K562 (cell line): ENCODE measurements at regions not wholly inside any gene's neighbourhood (a gene's known extent, or its start where the extent isn't known, plus 50 kb on each side); places are given as distances from the start of the nearest gene placed in this dataset.

Source experiments
- ATAC-seq: fragments of 200-7000 bp; cut with Tn5 transposase; 3 replicates; pipeline ENCODE4 v1.9.1; 2020; ENCODE audit warnings: moderate library complexity
- BruUV-seq: library from RNA; stranded (reverse); fragments of 400-500 nt; replicated peaks from 2 replicates; lab custom pipeline; 2021; lab: Mats Ljungman, UMichigan
- CTCF ChIA-PET: fragments of 300-600 bp; formaldehyde crosslinking; extraction: SDS; loops from one replicate; lab custom pipeline; 2021; ENCODE audit warnings: low intra/inter-chr PET ratio; lab: Yijun Ruan, JAX
- POLR2A ChIA-PET: fragments of 300-600, 350-650 bp; sonication (Branson Sonifier 250); formaldehyde crosslinking; extraction: SDS; loops from one replicate; lab custom pipeline; 2021; ENCODE audit warnings: antibody characterized with exemption, inconsistent platforms; lab: Yijun Ruan, JAX
- DNase-seq, 4 experiments: peaks; one replicate each; pipeline versions ENCODE4 v3.0.0 to v3.0.0-alpha.2; 2011 to 2018; ENCODE audit warnings: low spot score in 3 of 4, mixed read lengths in 3 of 4; ENCODE audit errors: extremely low read depth in 1 of 4
- FAIRE-seq: peaks from 2 replicates; lab custom pipeline; 2011; peaks lifted over from hg19 to GRCh38; lab: Jason Lieb, UNC
- H2AFZ ChIP-seq: 2 replicates; pipeline ENCODE4 v1.6.0; 2011; ENCODE audit warnings: low read depth, low read length, control low read depth, inconsistent platforms
- H3K27ac ChIP-seq: fragments of 200-600 bp; 3 replicates; pipeline ENCODE4 v1.8.0; 2011; ENCODE audit warnings: low read depth, mild to moderate bottlenecking, control low read depth, inconsistent platforms, low read length, moderate library complexity, mixed read lengths; ENCODE audit errors: extremely low read depth
- H3K27me3 ChIP-seq, 2 experiments: fragments of 300-600 bp in 1 of 2; 2 replicates in 1 of 2; 3 replicates in 1 of 2; pipeline versions ENCODE4 v1.6.0 to v1.8.0; 2011; ENCODE audit warnings: inconsistent platforms in 2 of 2, low read length in 2 of 2, mild to moderate bottlenecking in 1 of 2, mixed read lengths in 1 of 2, moderate library complexity in 1 of 2; ENCODE audit not compliant: control insufficient read depth in 2 of 2, insufficient read depth in 2 of 2
- H3K36me3 ChIP-seq: fragments of 300-600 bp; 3 replicates; pipeline ENCODE4 v1.8.0; 2011; ENCODE audit warnings: mild to moderate bottlenecking, low read length, inconsistent platforms; ENCODE audit not compliant: control insufficient read depth, insufficient read depth
- H3K4me1 ChIP-seq, 2 experiments: fragments of 200-600 bp in 1 of 2; replicated peaks in 1 of 2; 2 replicates in 1 of 2; 3 replicates in 1 of 2; pipeline versions ENCODE4 v1.5.1 to v1.8.0; 2011; ENCODE audit warnings: inconsistent platforms in 2 of 2, low read length in 2 of 2, mild to moderate bottlenecking in 1 of 2, mixed read lengths in 1 of 2, moderate library complexity in 1 of 2; ENCODE audit not compliant: control insufficient read depth in 2 of 2, insufficient read depth in 2 of 2
- H3K4me2 ChIP-seq: 2 replicates; pipeline ENCODE4 v1.6.1; 2011; ENCODE audit warnings: low read length, control low read depth, inconsistent platforms, mixed read lengths; ENCODE audit not compliant: insufficient read depth
- H3K4me3 ChIP-seq: fragments of 200-600 bp; sonication (generic), shearing (Covaris generic); 2 replicates; pipeline ENCODE4 v1.5.1; 2016; ENCODE audit warnings: control low read depth, inconsistent platforms
- H3K79me2 ChIP-seq: fragments of 200-600 bp; 3 replicates; pipeline ENCODE4 v1.8.0; 2011; ENCODE audit warnings: low read length, inconsistent platforms; ENCODE audit not compliant: control insufficient read depth, insufficient read depth
- H3K9ac ChIP-seq, 2 experiments: 2 replicates each; pipeline versions ENCODE4 v1.6.0 to v1.6.1; 2011; ENCODE audit warnings: low read depth in 2 of 2, low read length in 2 of 2, control low read depth in 1 of 2, inconsistent platforms in 1 of 2, mild to moderate bottlenecking in 1 of 2, mixed read lengths in 1 of 2; ENCODE audit not compliant: insufficient read depth in 1 of 2
- H3K9me1 ChIP-seq: one replicate; pipeline ENCODE4 v1.6.0; 2011; ENCODE audit warnings: inconsistent platforms, mild to moderate bottlenecking, low read length, moderate library complexity; ENCODE audit not compliant: control insufficient read depth, insufficient read depth
- H3K9me3 ChIP-seq: replicated peaks from 2 replicates; pipeline ENCODE4 v1.5.1; 2011; ENCODE audit warnings: low read depth, low read length, inconsistent platforms; ENCODE audit not compliant: control insufficient read depth, insufficient read depth
- H4K20me1 ChIP-seq: replicated peaks from 2 replicates; pipeline ENCODE4 v1.6.1; 2011; ENCODE audit warnings: low read length, inconsistent platforms, mixed read lengths; ENCODE audit not compliant: control insufficient read depth, insufficient read depth
- CBFB ChIP-seq: sonication (generic); formaldehyde crosslinking; IDR thresholded peaks from 2 replicates; pipeline ENCODE4 v1.4.0; 2020; ENCODE audit warnings: mild to moderate bottlenecking, missing genetic modification reagents
- E2F3 ChIP-seq: fragments of 250-450 bp; sonication (Bioruptor Pico); IDR thresholded peaks from 2 replicates; pipeline ENCODE4 v1.4.0; 2020; ENCODE audit warnings: mild to moderate bottlenecking
- EHMT2 ChIP-seq: fragments of 450-650 bp; IDR thresholded peaks from 2 replicates; pipeline ENCODE4 v1.6.1; 2018; ENCODE audit warnings: antibody characterized with exemption
- FOXJ3 ChIP-seq: sonication (generic); formaldehyde crosslinking; IDR thresholded peaks from 2 replicates; pipeline ENCODE4 v1.4.0; 2020; ENCODE audit warnings: mild to moderate bottlenecking, missing genetic modification reagents
- NFIC ChIP-seq: fragments of 450-650 bp; IDR thresholded peaks from 2 replicates; pipeline ENCODE4 v1.6.1; 2017; ENCODE audit warnings: mild to moderate bottlenecking, inconsistent platforms
- NFXL1 ChIP-seq: fragments of 450-650 bp; formaldehyde crosslinking; IDR thresholded peaks from 2 replicates; pipeline ENCODE4 v1.4.0; 2021; ENCODE audit warnings: mild to moderate bottlenecking
- RBM14 ChIP-seq: fragments of 200-400 bp; formaldehyde crosslinking; IDR thresholded peaks from 2 replicates; pipeline ENCODE4 v1.6.1; 2018; ENCODE audit warnings: low read depth, mild to moderate bottlenecking, low read length, moderate library complexity, borderline replicate concordance; ENCODE audit not compliant: insufficient read depth
- RUNX1 ChIP-seq: sonication (generic); IDR thresholded peaks from 2 replicates; pipeline ENCODE4 v1.6.1; 2016; ENCODE audit warnings: antibody characterized with exemption, low read depth
- SPI1 ChIP-seq: IDR thresholded peaks from 2 replicates; pipeline ENCODE4 v1.6.1; 2011; ENCODE audit warnings: low read depth, low read length, control low read depth, borderline replicate concordance
- SRSF9 ChIP-seq: fragments of 200-400 bp; formaldehyde crosslinking; IDR thresholded peaks from 2 replicates; pipeline ENCODE4 v1.6.1; 2017; ENCODE audit warnings: low read depth, low read length, borderline replicate concordance
- ZNF184 ChIP-seq: sonication (generic); formaldehyde crosslinking; IDR thresholded peaks from 2 replicates; pipeline ENCODE4 v1.5.0; 2020; ENCODE audit warnings: missing genetic modification reagents
- ZNF282 ChIP-seq: sonication (generic); formaldehyde crosslinking; IDR thresholded peaks from 2 replicates; pipeline ENCODE4 v1.8.1; 2023; ENCODE audit warnings: missing genetic modification reagents
- ZNF561 ChIP-seq: fragments of 450-650 bp; formaldehyde crosslinking; conservative IDR thresholded peaks from 2 replicates; pipeline ENCODE4 v1.4.0; 2020; ENCODE audit warnings: mild to moderate bottlenecking, moderate library complexity
- ZNF77 ChIP-seq: fragments of 250-450 bp; sonication (Bioruptor Pico); IDR thresholded peaks from 2 replicates; pipeline ENCODE4 v1.5.0; 2020
- ZNF830 ChIP-seq: fragments of 250-450 bp; sonication (Bioruptor Pico); IDR thresholded peaks from 2 replicates; pipeline ENCODE4 v1.5.0; 2021; ENCODE audit warnings: mild to moderate bottlenecking
- WGBS: fragments of 100-300 bp; shearing (Covaris generic); methylation state at CpG from one replicate; pipeline ENCODE4 v1.1.6; 2016; ENCODE audit warnings: low coverage, mixed read lengths; ENCODE audit not compliant: insufficient coverage; ENCODE audit errors: missing lambda C conversion rate; 5-methylcytosine and 5-hydroxymethylcytosine counted together
- in situ Hi-C: fragments of 300-500 bp; cut with MboI; formaldehyde crosslinking; loops from 4 replicates; pipeline ENCODE4 v1.15.0; 2018; ENCODE audit warnings: inconsistent platforms, mixed read lengths
- intact Hi-C: fragments of 100-400 bp; cut with micrococcal nuclease; formaldehyde crosslinking; loops from 2 replicates; pipeline ENCODE4 v1.14.2; 2022
- TF ChIP-seq, protein P1 (sequence below): sonication (generic); formaldehyde crosslinking; IDR thresholded peaks from 2 replicates; pipeline ENCODE4 v1.8.0; 2022; ENCODE audit warnings: mild to moderate bottlenecking, low read depth, missing genetic modification reagents
- TF ChIP-seq, protein P2 (sequence below): fragments of 250-450 bp; sonication (Bioruptor Pico); IDR thresholded peaks from 2 replicates; pipeline ENCODE4 v1.8.0; 2022; ENCODE audit warnings: moderate library complexity, mild to moderate bottlenecking, inconsistent platforms
- TF ChIP-seq, protein P3 (sequence below): fragments of 200-800 bp; sonication (Bioruptor generic); IDR thresholded peaks from 2 replicates; pipeline ENCODE4 v1.6.1; 2017; ENCODE audit warnings: missing genetic modification characterization, missing compliant biosample characterization
- TF ChIP-seq, protein P4 (sequence below): fragments of 450-650 bp; formaldehyde crosslinking; IDR thresholded peaks from 2 replicates; pipeline ENCODE4 v1.4.0; 2020; ENCODE audit warnings: mild to moderate bottlenecking

DNA sequence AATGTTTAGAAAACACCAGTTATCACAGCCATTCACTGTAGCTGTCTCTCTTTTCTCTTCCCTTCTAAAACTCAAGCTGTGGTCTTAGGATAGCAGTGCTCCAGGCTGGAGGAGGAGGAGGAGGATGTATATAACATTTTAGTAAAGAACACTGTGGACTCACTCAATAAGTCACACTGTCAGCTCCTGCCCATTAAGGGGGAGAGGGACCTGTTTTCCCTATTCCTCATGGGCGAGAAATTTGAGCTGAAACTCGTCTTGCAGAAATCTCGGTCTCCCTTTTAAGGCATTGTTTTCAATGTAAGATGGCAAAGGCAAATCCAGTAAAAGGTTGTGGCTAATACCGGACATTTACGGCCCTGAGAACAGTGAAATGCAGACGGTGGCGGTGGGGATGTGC is 114.8 kb upstream of the ZNF236 start:
- H3K9me1 ChIP-seq = no peaks in the 10 kb centered on the region
- H3K36me3 ChIP-seq = no peaks in the 10 kb centered on the region
- H3K27me3 ChIP-seq = peaks cover 0 to 2% of the 10 kb centered on the region in 2 experiments; a peak in 2 of 5 replicates
- H3K4me3 ChIP-seq = no peak overlapping the region
- H3K4me1 ChIP-seq = peaks cover 0 to 10% of the 10 kb centered on the region in 2 experiments; a peak in 1 of 5 replicates
- no peaks in the 10 kb centered on the region for H4K20me1 ChIP-seq
- TF ChIP-seq ZNF184 (no peak), ZNF561 (CRISPR knock-in tag) (no peak), ZNF830 (CRISPR knock-in tag) (no peak), SPI1 (no peak), NFXL1 (CRISPR knock-in tag) (no peak), NFIC (no peak), EHMT2 (no peak), CBFB (no peak), SRSF9 (no peak), RBM14 (no peak), ZNF282 (CRISPR knock-in tag) (no peak), RUNX1 (no peak), FOXJ3 (CRISPR knock-in tag) (no peak), E2F3 (CRISPR knock-in tag) (no peak), ZNF77 (no peak)
- TF ChIP-seq, protein P1, sequence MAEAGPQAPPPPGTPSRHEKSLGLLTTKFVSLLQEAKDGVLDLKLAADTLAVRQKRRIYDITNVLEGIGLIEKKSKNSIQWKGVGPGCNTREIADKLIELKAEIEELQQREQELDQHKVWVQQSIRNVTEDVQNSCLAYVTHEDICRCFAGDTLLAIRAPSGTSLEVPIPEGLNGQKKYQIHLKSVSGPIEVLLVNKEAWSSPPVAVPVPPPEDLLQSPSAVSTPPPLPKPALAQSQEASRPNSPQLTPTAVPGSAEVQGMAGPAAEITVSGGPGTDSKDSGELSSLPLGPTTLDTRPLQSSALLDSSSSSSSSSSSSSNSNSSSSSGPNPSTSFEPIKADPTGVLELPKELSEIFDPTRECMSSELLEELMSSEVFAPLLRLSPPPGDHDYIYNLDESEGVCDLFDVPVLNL (CRISPR knock-in tag) = no peak
- TF ChIP-seq, protein P2, sequence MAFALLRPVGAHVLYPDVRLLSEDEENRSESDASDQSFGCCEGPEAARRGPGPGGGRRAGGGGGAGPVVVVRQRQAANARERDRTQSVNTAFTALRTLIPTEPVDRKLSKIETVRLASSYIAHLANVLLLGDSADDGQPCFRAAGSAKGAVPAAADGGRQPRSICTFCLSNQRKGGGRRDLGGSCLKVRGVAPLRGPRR (CRISPR knock-in tag) = no peak
- TF ChIP-seq, protein P3, sequence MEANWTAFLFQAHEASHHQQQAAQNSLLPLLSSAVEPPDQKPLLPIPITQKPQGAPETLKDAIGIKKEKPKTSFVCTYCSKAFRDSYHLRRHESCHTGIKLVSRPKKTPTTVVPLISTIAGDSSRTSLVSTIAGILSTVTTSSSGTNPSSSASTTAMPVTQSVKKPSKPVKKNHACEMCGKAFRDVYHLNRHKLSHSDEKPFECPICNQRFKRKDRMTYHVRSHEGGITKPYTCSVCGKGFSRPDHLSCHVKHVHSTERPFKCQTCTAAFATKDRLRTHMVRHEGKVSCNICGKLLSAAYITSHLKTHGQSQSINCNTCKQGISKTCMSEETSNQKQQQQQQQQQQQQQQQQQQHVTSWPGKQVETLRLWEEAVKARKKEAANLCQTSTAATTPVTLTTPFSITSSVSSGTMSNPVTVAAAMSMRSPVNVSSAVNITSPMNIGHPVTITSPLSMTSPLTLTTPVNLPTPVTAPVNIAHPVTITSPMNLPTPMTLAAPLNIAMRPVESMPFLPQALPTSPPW (CRISPR knock-in tag) = no peak
- TF ChIP-seq, protein P4, sequence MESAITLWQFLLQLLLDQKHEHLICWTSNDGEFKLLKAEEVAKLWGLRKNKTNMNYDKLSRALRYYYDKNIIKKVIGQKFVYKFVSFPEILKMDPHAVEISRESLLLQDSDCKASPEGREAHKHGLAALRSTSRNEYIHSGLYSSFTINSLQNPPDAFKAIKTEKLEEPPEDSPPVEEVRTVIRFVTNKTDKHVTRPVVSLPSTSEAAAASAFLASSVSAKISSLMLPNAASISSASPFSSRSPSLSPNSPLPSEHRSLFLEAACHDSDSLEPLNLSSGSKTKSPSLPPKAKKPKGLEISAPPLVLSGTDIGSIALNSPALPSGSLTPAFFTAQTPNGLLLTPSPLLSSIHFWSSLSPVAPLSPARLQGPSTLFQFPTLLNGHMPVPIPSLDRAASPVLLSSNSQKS (CRISPR knock-in tag) = no peak
- TF ChIP-seq, all 486 proteins: peak for 0
- no peaks in the 10 kb centered on the region for H3K79me2 ChIP-seq
- FAIRE-seq = no peak
- WGBS = 0% methylated on average over 2 of the region's 7 CpGs
- BruUV-seq = no TSS peak
- no peak overlapping the region for H3K9ac ChIP-seq
- DNase-seq = no peak
- ChIA-PET POLR2A (no interaction called here), CTCF (no interaction called here)
- intact Hi-C loops = no loop called here
- in situ Hi-C loops = loop anchor here (5.0 kb wide), 1 partner anchor 300 kb away; no protein-coding TSS in a partner anchor
- H3K27ac ChIP-seq = no peak overlapping the region
- no peaks in the 10 kb centered on the region for H3K9me3 ChIP-seq
- no peak overlapping the region for H2AFZ ChIP-seq
- ATAC-seq = no peak
- H3K4me2 ChIP-seq = no peak overlapping the region
